A673 (cell line): ENCODE measurements at regions not wholly inside any gene's neighbourhood (a gene's known extent, or its start where the extent isn't known, plus 50 kb on each side); places are given as distances from the start of the nearest gene placed in this dataset.
"Not testable (repeated sequence)": the region's sequence is repeated elsewhere in the genome, so short reads cannot be mapped to it uniquely, and the experiment has no call there.

ENCODE experiments used
- EZH2 ChIP-seq: fragments of 200-600 bp; sonication (generic); IDR thresholded peaks from 2 replicates; pipeline ENCODE4 v1.6.1; 2017; ENCODE audit warnings: borderline replicate concordance, low read depth, mild to moderate bottlenecking, mixed read lengths, antibody characterized with exemption, low read length; ENCODE audit not compliant: poor library complexity, severe bottlenecking
- TF ChIP-seq, protein P1 (sequence below): fragments of 300-800, 200-600 bp; sonication (generic); conservative IDR thresholded peaks from 2 replicates; pipeline ENCODE4 v1.5.1; 2017; ENCODE audit warnings: low read depth, mild to moderate bottlenecking, antibody characterized with exemption, low read length, moderate library complexity, mixed read lengths

- TF ChIP-seq, protein P1, sequence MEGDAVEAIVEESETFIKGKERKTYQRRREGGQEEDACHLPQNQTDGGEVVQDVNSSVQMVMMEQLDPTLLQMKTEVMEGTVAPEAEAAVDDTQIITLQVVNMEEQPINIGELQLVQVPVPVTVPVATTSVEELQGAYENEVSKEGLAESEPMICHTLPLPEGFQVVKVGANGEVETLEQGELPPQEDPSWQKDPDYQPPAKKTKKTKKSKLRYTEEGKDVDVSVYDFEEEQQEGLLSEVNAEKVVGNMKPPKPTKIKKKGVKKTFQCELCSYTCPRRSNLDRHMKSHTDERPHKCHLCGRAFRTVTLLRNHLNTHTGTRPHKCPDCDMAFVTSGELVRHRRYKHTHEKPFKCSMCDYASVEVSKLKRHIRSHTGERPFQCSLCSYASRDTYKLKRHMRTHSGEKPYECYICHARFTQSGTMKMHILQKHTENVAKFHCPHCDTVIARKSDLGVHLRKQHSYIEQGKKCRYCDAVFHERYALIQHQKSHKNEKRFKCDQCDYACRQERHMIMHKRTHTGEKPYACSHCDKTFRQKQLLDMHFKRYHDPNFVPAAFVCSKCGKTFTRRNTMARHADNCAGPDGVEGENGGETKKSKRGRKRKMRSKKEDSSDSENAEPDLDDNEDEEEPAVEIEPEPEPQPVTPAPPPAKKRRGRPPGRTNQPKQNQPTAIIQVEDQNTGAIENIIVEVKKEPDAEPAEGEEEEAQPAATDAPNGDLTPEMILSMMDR: not testable (repeated sequence)
- TF ChIP-seq EZH2: not testable (repeated sequence)
These were observed 144.0 kb downstream of the CCNG2 start for GRCh38 chr4:77300996-77301395.
